DOHH2 (cell line): ENCODE measurements at regions not wholly inside any gene's neighbourhood (a gene's known extent, or its start where the extent isn't known, plus 50 kb on each side); places are given as distances from the start of the nearest gene placed in this dataset.

Source experiments
- EZH2phosphoT487 ChIP-seq: fragments of 200-600 bp; sonication (generic); IDR thresholded peaks from 2 replicates; pipeline ENCODE4 v1.6.1; 2017; ENCODE audit warnings: borderline replicate concordance, mild to moderate bottlenecking, antibody characterized with exemption, low read length, moderate library complexity, mixed read lengths
- TF ChIP-seq, protein P1 (sequence below): fragments of 200-600 bp; sonication (generic); IDR thresholded peaks from one replicate; pipeline ENCODE4 v1.5.1; 2014; ENCODE audit warnings: antibody characterized with exemption, mild to moderate bottlenecking, low read depth, low read length; ENCODE audit not compliant: poor library complexity, severe bottlenecking

DNA sequence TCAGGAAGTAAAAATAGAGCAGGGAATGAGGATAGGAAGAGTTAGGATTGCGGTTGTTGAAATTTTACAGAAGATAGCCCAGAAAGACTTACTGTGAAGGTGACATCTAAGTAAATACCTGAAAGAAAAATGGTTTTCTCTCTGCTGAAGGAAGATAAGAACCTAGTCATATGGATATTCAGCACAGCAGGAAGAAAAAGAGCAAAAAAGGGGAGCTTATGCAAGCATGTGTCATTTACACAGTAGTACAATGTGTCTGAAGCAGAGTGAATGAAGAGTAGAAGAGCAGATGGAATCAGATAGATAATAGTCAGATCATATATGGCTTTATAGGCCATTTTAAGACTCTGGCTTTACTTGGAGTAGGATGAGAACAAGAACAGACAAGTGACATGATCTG lies 126.9 kb upstream of the TENT5D start:
- TF ChIP-seq, protein P1, sequence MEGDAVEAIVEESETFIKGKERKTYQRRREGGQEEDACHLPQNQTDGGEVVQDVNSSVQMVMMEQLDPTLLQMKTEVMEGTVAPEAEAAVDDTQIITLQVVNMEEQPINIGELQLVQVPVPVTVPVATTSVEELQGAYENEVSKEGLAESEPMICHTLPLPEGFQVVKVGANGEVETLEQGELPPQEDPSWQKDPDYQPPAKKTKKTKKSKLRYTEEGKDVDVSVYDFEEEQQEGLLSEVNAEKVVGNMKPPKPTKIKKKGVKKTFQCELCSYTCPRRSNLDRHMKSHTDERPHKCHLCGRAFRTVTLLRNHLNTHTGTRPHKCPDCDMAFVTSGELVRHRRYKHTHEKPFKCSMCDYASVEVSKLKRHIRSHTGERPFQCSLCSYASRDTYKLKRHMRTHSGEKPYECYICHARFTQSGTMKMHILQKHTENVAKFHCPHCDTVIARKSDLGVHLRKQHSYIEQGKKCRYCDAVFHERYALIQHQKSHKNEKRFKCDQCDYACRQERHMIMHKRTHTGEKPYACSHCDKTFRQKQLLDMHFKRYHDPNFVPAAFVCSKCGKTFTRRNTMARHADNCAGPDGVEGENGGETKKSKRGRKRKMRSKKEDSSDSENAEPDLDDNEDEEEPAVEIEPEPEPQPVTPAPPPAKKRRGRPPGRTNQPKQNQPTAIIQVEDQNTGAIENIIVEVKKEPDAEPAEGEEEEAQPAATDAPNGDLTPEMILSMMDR = no peak
- TF ChIP-seq EZH2phosphoT487 = no peak
